Ascending aorta (tissue), 2 donors: ENCODE measurements at regions not wholly inside any gene's neighbourhood (a gene's known extent, or its start where the extent isn't known, plus 50 kb on each side); places are given as distances from the start of the nearest gene placed in this dataset.
"Not testable (repeated sequence)": the region's sequence is repeated elsewhere in the genome, so short reads cannot be mapped to it uniquely, and the experiment has no call there.

Experiments used
- DNase-seq, 2 donors: peaks; one replicate each; pipeline ENCODE4 v3.0.0-alpha.2; 2019; ENCODE audit warnings: low spot score in 2 of 2
- H3K27ac ChIP-seq, 2 donors: fragments of 200-600 bp; sonication (generic); one replicate each; pipeline ENCODE4 v1.5.1; 2016 to 2017; ENCODE audit warnings: mild to moderate bottlenecking in 1 of 2
- H3K27me3 ChIP-seq: fragments of 200-600 bp; sonication (generic); one replicate; pipeline ENCODE4 v1.5.1; 2017
- H3K36me3 ChIP-seq, 2 donors: fragments of 200-600 bp; sonication (generic); one replicate each; pipeline ENCODE4 v1.5.1; 2016
- H3K4me1 ChIP-seq, 2 donors: fragments of 200-600 bp; sonication (generic); one replicate each; pipeline ENCODE4 v1.5.1; 2016 to 2017; ENCODE audit warnings: mild to moderate bottlenecking in 1 of 2
- H3K4me3 ChIP-seq, 2 donors: fragments of 200-600 bp; sonication (generic); one replicate each; pipeline ENCODE4 v1.5.1; 2016 to 2017; ENCODE audit warnings: mild to moderate bottlenecking in 1 of 2
- H3K9me3 ChIP-seq, 2 donors: fragments of 200-600 bp; sonication (generic); one replicate each; pipeline ENCODE4 v1.5.1; 2016
- CTCF ChIP-seq, 3 experiments: fragments of 200-600 bp in 2 of 3; fragments of 450-650 bp in 1 of 3; sonication (generic) in 2 of 3; IDR thresholded peaks; one replicate each; pipeline ENCODE4 v1.5.1; 2016 to 2019; ENCODE audit warnings: antibody characterized with exemption in 3 of 3, mild to moderate bottlenecking in 1 of 3, moderate library complexity in 1 of 3
- intact Hi-C: fragments of 100-400 bp; cut with DNase I; formaldehyde crosslinking; loops from one replicate; pipeline ENCODE4 v1.15.1; 2023

- no peak overlapping the region for H3K27ac ChIP-seq
- intact Hi-C loops = no loop called here
Observed at GRCh38 chr20:22052025-22052650, 346.7 kb downstream of the PAX1 start.

GRCh38 chr20:22045956-22046507, 340.6 kb downstream of the PAX1 start:
- H3K4me3 ChIP-seq, DNase-seq, H3K36me3 ChIP-seq, H3K9me3 ChIP-seq, intact Hi-C loops, H3K4me1 ChIP-seq, H3K27me3 ChIP-seq, H3K27ac ChIP-seq: not testable (repeated sequence)

More at GRCh38 chr20:22052025-22052650, 346.7 kb downstream of the PAX1 start:
- no peak for TF ChIP-seq CTCF (IDR thresholded peaks at IDR 0.05)
- no peaks in the 10 kb centered on the region for H3K9me3 ChIP-seq
- no peak for DNase-seq
- H3K4me3 ChIP-seq = no peak overlapping the region
- no peaks in the 10 kb centered on the region for H3K4me1 ChIP-seq
- no peaks in the 10 kb centered on the region for H3K27me3 ChIP-seq
- no peaks in the 10 kb centered on the region for H3K36me3 ChIP-seq

GRCh38 chr20:22027423-22027822, 322.0 kb downstream of the PAX1 start:
- no peak overlapping the region for H3K27ac ChIP-seq
- no peak for DNase-seq
- no peak overlapping the region for H3K4me3 ChIP-seq
- H3K27me3 ChIP-seq = no peaks in the 10 kb centered on the region
- intact Hi-C loops = no loop called here
- no peaks in the 10 kb centered on the region for H3K4me1 ChIP-seq
- no peaks in the 10 kb centered on the region for H3K36me3 ChIP-seq
- peaks cover 0 to 3% of the 10 kb centered on the region in 2 donors for H3K9me3 ChIP-seq
- no peak for TF ChIP-seq CTCF (IDR thresholded peaks at IDR 0.05)

GRCh38 chr20:22020201-22020600, 314.7 kb downstream of the PAX1 start:
- intact Hi-C loops = no loop called here
- Histone ChIP-seq H3K4me3 (no peak overlapping the region), H3K4me1 (no peaks in the 10 kb centered on the region), H3K9me3 (no peaks in the 10 kb centered on the region), H3K36me3 (no peaks in the 10 kb centered on the region), H3K27ac (no peak overlapping the region), H3K27me3 (no peaks in the 10 kb centered on the region)
- DNase-seq = no peak
- TF ChIP-seq CTCF (IDR thresholded peaks at IDR 0.05) = no peak

- no peak overlapping the region for H3K27ac ChIP-seq
- no peaks in the 10 kb centered on the region for H3K27me3 ChIP-seq
- H3K9me3 ChIP-seq = no peaks in the 10 kb centered on the region
- no peak for TF ChIP-seq CTCF (IDR thresholded peaks at IDR 0.05)
- H3K36me3 ChIP-seq = no peaks in the 10 kb centered on the region
- no peak overlapping the region for H3K4me3 ChIP-seq
- H3K4me1 ChIP-seq = no peaks in the 10 kb centered on the region
- DNase-seq = no peak
- intact Hi-C loops = no loop called here
Observed at GRCh38 chr20:22008456-22008855, 303.0 kb downstream of the PAX1 start.

- H3K27ac ChIP-seq = no peak overlapping the region
- intact Hi-C loops = no loop called here
- no peak for TF ChIP-seq CTCF (IDR thresholded peaks at IDR 0.05)
Observed at GRCh38 chr20:22006306-22006705, 300.8 kb downstream of the PAX1 start.

More at GRCh38 chr20:22006306-22006705, 300.8 kb downstream of the PAX1 start:
- Histone ChIP-seq H3K36me3 (no peaks in the 10 kb centered on the region), H3K4me3 (no peak overlapping the region), H3K4me1 (no peaks in the 10 kb centered on the region), H3K9me3 (no peaks in the 10 kb centered on the region), H3K27me3 (no peaks in the 10 kb centered on the region)
- DNase-seq = no peak
